K562 (cell line): ENCODE measurements at regions not wholly inside any gene's neighbourhood (a gene's known extent, or its start where the extent isn't known, plus 50 kb on each side); places are given as distances from the start of the nearest gene placed in this dataset.

Experiments used
- CEBPG ChIP-seq, 3 experiments: fragments of 200-800 bp in 1 of 3; sonication (Bioruptor generic) in 1 of 3; sonication (generic) in 1 of 3; formaldehyde crosslinking in 1 of 3; IDR thresholded peaks in 2 of 3; conservative IDR thresholded peaks in 1 of 3; 2 replicates each; pipeline versions ENCODE4 v1.6.1 to v1.8.0; 2016 to 2022; ENCODE audit warnings: missing compliant biosample characterization in 2 of 3, missing genetic modification characterization in 2 of 3, mild to moderate bottlenecking in 1 of 3, missing genetic modification reagents in 1 of 3
- DMBX1 ChIP-seq: fragments of 250-450 bp; sonication (Bioruptor Pico); IDR thresholded peaks from 2 replicates; pipeline ENCODE4 v1.8.0; 2022; ENCODE audit warnings: inconsistent platforms, mild to moderate bottlenecking, moderate library complexity, borderline replicate concordance
- ERF ChIP-seq: fragments of 450-650 bp; formaldehyde crosslinking; IDR thresholded peaks from 2 replicates; pipeline ENCODE4 v1.4.0; 2020; ENCODE audit warnings: mild to moderate bottlenecking, mixed read lengths
- GATAD2A ChIP-seq: fragments of 450-650 bp; IDR thresholded peaks from 2 replicates; pipeline ENCODE4 v1.6.1; 2017
- GTF2A2 ChIP-seq: IDR thresholded peaks from 2 replicates; pipeline ENCODE4 v1.6.1; 2016; ENCODE audit warnings: mild to moderate bottlenecking, missing genetic modification characterization, missing compliant biosample characterization
- HLTF ChIP-seq: fragments of 450-650 bp; IDR thresholded peaks from 2 replicates; pipeline ENCODE4 v1.6.1; 2016
- MAFF ChIP-seq: IDR thresholded peaks from 2 replicates; pipeline ENCODE4 v1.6.1; 2012; ENCODE audit warnings: low read length, improper control_type of control experiment
- MTA1 ChIP-seq: fragments of 450-650 bp; IDR thresholded peaks from 2 replicates; pipeline ENCODE4 v1.6.1; 2017; ENCODE audit warnings: borderline replicate concordance
- POLR2B ChIP-seq: fragments of 450-650 bp; IDR thresholded peaks from 2 replicates; pipeline ENCODE4 v1.6.1; 2018; ENCODE audit warnings: low read depth; ENCODE audit not compliant: partially characterized antibody
- RAD51 ChIP-seq: fragments of 450-650 bp; IDR thresholded peaks from 2 replicates; pipeline ENCODE4 v1.7.1; 2016; ENCODE audit warnings: low read depth, mild to moderate bottlenecking, borderline replicate concordance
- RNF2 ChIP-seq: sonication (generic); IDR thresholded peaks from 2 replicates; pipeline ENCODE4 v1.6.1; 2016
- SMARCE1 ChIP-seq: fragments of 450-650 bp; IDR thresholded peaks from 2 replicates; pipeline ENCODE4 v1.7.1; 2016; ENCODE audit warnings: mild to moderate bottlenecking
- SOX6 ChIP-seq: fragments of 450-650 bp; IDR thresholded peaks from 2 replicates; pipeline ENCODE4 v1.6.1; 2014; ENCODE audit warnings: mild to moderate bottlenecking
- SRF ChIP-seq, 2 experiments: fragments of 250-450, 450-650 bp in 1 of 2; sonication (Bioruptor Pico) in 1 of 2; sonication (generic) in 1 of 2; formaldehyde crosslinking; IDR thresholded peaks; 2 replicates each; pipeline versions ENCODE4 v1.5.0 to v1.5.1; 2020 to 2022; ENCODE audit warnings: mild to moderate bottlenecking in 1 of 2, missing genetic modification reagents in 1 of 2
- TBL1XR1 ChIP-seq, 2 experiments: IDR thresholded peaks; 2 replicates each; pipeline ENCODE4 v1.6.1; 2012; ENCODE audit warnings: improper control_type of control experiment in 2 of 2, low read length in 2 of 2, mild to moderate bottlenecking in 1 of 2
- ZNF79 ChIP-seq: fragments of 250-450 bp; sonication (Bioruptor Pico); IDR thresholded peaks from 2 replicates; pipeline ENCODE4 v1.4.0; 2020; ENCODE audit warnings: low read depth, mild to moderate bottlenecking, moderate library complexity
- TF ChIP-seq, protein P1 (sequence below): fragments of 250-450 bp; sonication (Bioruptor Pico); IDR thresholded peaks from 2 replicates; pipeline ENCODE4 v1.8.0; 2022; ENCODE audit warnings: moderate library complexity, mild to moderate bottlenecking, inconsistent platforms
- TF ChIP-seq, protein P2 (sequence below): fragments of 250-450 bp; sonication (Bioruptor Pico); IDR thresholded peaks from 2 replicates; pipeline ENCODE4 v1.8.0; 2022; ENCODE audit warnings: moderate library complexity, mild to moderate bottlenecking, inconsistent platforms
- TF ChIP-seq, protein P3 (sequence below): fragments of 450-650 bp; IDR thresholded peaks from 2 replicates; pipeline ENCODE4 v1.6.1; 2016; ENCODE audit warnings: mild to moderate bottlenecking
- TF ChIP-seq, protein P4 (sequence below), 2 experiments: fragments of 450-650 bp in 1 of 2; IDR thresholded peaks; 2 replicates each; pipeline ENCODE4 v1.6.1; 2011 to 2017; ENCODE audit warnings: low read depth in 2 of 2, antibody characterized with exemption in 1 of 2, borderline replicate concordance in 1 of 2, low read length in 1 of 2, mild to moderate bottlenecking in 1 of 2, mixed read lengths in 1 of 2; ENCODE audit not compliant: control insufficient read depth in 1 of 2

DNA sequence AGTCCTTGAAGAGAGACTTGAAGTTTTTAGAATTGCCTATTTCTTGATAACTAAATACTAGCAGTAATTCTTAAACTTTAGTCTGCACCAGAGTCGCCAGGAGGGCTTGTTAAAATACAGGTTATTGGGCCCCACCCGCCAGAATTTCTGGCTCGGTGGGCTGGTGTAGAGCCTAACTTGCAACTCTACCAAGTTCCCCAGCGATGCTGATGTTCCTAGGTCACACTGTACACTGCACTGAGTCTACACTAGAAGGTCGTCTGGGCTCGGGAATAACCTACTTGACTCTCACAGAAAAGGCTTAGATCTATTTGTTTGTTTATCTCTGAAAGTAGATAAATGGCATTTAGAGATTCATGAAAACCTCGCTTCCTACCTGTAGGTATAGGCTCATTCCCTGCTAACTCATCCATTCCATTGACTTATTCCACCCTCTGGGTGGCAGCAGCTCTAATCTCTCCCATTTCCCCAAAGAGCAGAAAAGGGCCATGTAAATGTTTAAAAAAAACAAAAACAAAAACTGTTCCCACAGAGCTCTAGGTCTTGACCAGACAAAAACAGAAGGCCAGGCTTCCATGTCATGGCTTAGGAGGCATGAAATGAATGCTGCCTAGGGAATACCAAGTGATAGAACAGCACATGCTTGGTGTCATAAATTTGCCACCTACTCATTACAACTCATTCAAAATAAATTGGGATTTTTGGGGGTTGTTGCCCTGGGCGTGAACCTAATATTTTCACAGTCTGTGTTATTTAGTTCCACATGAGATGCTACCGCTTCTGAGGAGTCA lies 292.1 kb downstream of the ADGB start (continued):
- peak; percentile 38; the same call in 1 of the 2 replicates for TF ChIP-seq ERF
- no peak for TF ChIP-seq RAD51
- TF ChIP-seq MAFF = peak; percentile 23; the same call in 1 of the 2 replicates
- no peak for TF ChIP-seq CEBPG (CRISPR knock-in tag; IDR thresholded peaks at IDR 0.05)
- no peak for TF ChIP-seq CEBPG (tag; conservative IDR thresholded peaks at IDR 0.05 in 1 of 2, IDR thresholded peaks at IDR 0.05 in 1 of 2)
- TF ChIP-seq, protein P1, sequence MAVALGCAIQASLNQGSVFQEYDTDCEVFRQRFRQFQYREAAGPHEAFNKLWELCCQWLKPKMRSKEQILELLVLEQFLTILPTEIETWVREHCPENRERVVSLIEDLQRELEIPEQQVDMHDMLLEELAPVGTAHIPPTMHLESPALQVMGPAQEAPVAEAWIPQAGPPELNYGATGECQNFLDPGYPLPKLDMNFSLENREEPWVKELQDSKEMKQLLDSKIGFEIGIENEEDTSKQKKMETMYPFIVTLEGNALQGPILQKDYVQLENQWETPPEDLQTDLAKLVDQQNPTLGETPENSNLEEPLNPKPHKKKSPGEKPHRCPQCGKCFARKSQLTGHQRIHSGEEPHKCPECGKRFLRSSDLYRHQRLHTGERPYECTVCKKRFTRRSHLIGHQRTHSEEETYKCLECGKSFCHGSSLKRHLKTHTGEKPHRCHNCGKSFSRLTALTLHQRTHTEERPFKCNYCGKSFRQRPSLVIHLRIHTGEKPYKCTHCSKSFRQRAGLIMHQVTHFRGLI (CRISPR knock-in tag) = peak; percentile 79
- TF ChIP-seq HLTF = no peak
- TF ChIP-seq RNF2 = peak; percentile 68
- no peak for TF ChIP-seq POLR2B
- TF ChIP-seq SMARCE1 = peak; percentile 11; the same call in 1 of the 2 replicates
- no peak; a peak in 1 of 4 replicates for TF ChIP-seq SRF (CRISPR knock-in tag; IDR thresholded peaks at IDR 0.05)
- TF ChIP-seq, protein P2, sequence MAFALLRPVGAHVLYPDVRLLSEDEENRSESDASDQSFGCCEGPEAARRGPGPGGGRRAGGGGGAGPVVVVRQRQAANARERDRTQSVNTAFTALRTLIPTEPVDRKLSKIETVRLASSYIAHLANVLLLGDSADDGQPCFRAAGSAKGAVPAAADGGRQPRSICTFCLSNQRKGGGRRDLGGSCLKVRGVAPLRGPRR (CRISPR knock-in tag) = no peak
- TF ChIP-seq SOX6 = 0 out of 2 replicates have a peak, but pooled peaks have one; percentile 18
- TF ChIP-seq, protein P3, sequence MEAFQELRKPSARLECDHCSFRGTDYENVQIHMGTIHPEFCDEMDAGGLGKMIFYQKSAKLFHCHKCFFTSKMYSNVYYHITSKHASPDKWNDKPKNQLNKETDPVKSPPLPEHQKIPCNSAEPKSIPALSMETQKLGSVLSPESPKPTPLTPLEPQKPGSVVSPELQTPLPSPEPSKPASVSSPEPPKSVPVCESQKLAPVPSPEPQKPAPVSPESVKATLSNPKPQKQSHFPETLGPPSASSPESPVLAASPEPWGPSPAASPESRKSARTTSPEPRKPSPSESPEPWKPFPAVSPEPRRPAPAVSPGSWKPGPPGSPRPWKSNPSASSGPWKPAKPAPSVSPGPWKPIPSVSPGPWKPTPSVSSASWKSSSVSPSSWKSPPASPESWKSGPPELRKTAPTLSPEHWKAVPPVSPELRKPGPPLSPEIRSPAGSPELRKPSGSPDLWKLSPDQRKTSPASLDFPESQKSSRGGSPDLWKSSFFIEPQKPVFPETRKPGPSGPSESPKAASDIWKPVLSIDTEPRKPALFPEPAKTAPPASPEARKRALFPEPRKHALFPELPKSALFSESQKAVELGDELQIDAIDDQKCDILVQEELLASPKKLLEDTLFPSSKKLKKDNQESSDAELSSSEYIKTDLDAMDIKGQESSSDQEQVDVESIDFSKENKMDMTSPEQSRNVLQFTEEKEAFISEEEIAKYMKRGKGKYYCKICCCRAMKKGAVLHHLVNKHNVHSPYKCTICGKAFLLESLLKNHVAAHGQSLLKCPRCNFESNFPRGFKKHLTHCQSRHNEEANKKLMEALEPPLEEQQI = 0 out of 2 replicates have a peak, but pooled peaks have one; percentile 36
- TF ChIP-seq ZNF79 (CRISPR knock-in tag) = peak; percentile 56; the same call in 1 of the 2 replicates
- 0 out of 2 replicates have a peak, but pooled peaks have one; percentile 24 for TF ChIP-seq MTA1
- 0 out of 4 replicates have a peak, but pooled peaks of 1 of the 2 experiments have one; percentile 15 for TF ChIP-seq TBL1XR1 (IDR thresholded peaks at IDR 0.05; ENCODE audit: low read length in 2 of 2)
- peak; percentile 59; the same call in 1 of the 2 replicates for TF ChIP-seq GATAD2A
- peak; percentile 78 for TF ChIP-seq GTF2A2
- peak; percentile 93 for TF ChIP-seq DMBX1 (CRISPR knock-in tag)
- TF ChIP-seq, protein P4, sequence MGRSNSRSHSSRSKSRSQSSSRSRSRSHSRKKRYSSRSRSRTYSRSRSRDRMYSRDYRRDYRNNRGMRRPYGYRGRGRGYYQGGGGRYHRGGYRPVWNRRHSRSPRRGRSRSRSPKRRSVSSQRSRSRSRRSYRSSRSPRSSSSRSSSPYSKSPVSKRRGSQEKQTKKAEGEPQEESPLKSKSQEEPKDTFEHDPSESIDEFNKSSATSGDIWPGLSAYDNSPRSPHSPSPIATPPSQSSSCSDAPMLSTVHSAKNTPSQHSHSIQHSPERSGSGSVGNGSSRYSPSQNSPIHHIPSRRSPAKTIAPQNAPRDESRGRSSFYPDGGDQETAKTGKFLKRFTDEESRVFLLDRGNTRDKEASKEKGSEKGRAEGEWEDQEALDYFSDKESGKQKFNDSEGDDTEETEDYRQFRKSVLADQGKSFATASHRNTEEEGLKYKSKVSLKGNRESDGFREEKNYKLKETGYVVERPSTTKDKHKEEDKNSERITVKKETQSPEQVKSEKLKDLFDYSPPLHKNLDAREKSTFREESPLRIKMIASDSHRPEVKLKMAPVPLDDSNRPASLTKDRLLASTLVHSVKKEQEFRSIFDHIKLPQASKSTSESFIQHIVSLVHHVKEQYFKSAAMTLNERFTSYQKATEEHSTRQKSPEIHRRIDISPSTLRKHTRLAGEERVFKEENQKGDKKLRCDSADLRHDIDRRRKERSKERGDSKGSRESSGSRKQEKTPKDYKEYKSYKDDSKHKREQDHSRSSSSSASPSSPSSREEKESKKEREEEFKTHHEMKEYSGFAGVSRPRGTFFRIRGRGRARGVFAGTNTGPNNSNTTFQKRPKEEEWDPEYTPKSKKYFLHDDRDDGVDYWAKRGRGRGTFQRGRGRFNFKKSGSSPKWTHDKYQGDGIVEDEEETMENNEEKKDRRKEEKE (IDR thresholded peaks at IDR 0.05; ENCODE audit: borderline replicate concordance in 1 of 2, control insufficient read depth in 1 of 2, low read depth in 2 of 2, low read length in 1 of 2) = no peak
